ENCODE measurements at regions not wholly inside any gene's neighbourhood (a gene's known extent, or its start where the extent isn't known, plus 50 kb on each side); places are given as distances from the start of the nearest gene placed in this dataset.

DNA sequence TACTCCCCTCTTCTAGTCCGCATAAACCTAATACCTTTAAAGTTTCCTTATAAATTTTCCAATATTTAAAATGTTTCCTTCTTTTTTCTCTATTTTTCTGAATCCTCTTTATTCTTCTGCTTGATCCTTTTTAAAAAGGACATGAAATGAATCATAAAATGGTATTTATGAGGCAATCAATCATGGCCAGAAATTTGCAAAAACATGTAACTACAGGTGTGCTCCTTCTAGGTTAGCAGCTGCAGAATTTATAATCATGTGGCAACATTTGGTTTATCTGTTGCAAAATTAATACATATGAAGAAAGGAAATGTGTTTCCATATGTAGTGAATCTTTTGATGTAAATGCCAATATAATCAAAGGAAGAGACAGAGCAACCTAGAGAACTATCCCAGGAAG, 1008.5 kb downstream of the ANKRD7 start:
- Histone ChIP-seq H2AK5ac (ENCODE audit: low read depth, low read length) (no peak overlapping the region), H4K20me1 (ENCODE audit: insufficient read depth, low read length) (no peaks in the 10 kb centered on the region), H3K4ac (ENCODE audit: low read depth, low read length) (no peak overlapping the region), H3K36me3 (ENCODE audit: control insufficient read depth, insufficient read depth, low read length) (no peaks in the 10 kb centered on the region), H3K23ac (ENCODE audit: low read depth, low read length) (no peak overlapping the region), H4K91ac (ENCODE audit: insufficient read depth, low read depth, low read length) (no peak overlapping the region), H3K4me3 (ENCODE audit: insufficient read depth, low read depth, low read length) (no peak overlapping the region), H2BK20ac (ENCODE audit: low read depth, low read length) (no peak overlapping the region), H3K27ac (ENCODE audit: insufficient read depth, low read length) (no peak overlapping the region), H3K56ac (ENCODE audit: extremely low read depth, insufficient read depth, low read length) (no peak overlapping the region), H3K4me2 (ENCODE audit: low read depth, low read length) (no peak overlapping the region), H4K8ac (ENCODE audit: low read depth in 2 of 2, low read length in 2 of 2) (no peak overlapping the region), H3K4me1 (ENCODE audit: control insufficient read depth, insufficient read depth, low read length) (no peaks in the 10 kb centered on the region), H3K18ac (ENCODE audit: low read depth, low read length) (no peak overlapping the region), H4K5ac (ENCODE audit: low read depth, low read length) (no peak overlapping the region), H3K27me3 (ENCODE audit: control insufficient read depth, insufficient read depth, low read length) (no peaks in the 10 kb centered on the region), H3K9ac (ENCODE audit: low read depth, low read length) (no peak overlapping the region), H2BK15ac (ENCODE audit: low read depth, low read length) (no peak overlapping the region), H2BK5ac (ENCODE audit: low read depth, low read length, poor library complexity, severe bottlenecking) (no peak overlapping the region), H3K14ac (replicated peaks; ENCODE audit: low read depth, low read length) (no peak overlapping the region), H3K9me1 (ENCODE audit: insufficient read depth, low read length) (no peaks in the 10 kb centered on the region), H2AK9ac (replicated peaks; ENCODE audit: low read depth, low read length, poor library complexity) (no peak overlapping the region), H3K79me1 (ENCODE audit: low read depth in 1 of 2, low read length in 2 of 2) (no peaks in the 10 kb centered on the region), H2AFZ (replicated peaks; ENCODE audit: low read length, poor library complexity) (no peak overlapping the region), H3K9me3 (ENCODE audit: control insufficient read depth, insufficient read depth, low read length) (peaks cover 1% of the 10 kb centered on the region), H2BK120ac (ENCODE audit: low read depth, low read length) (no peak overlapping the region)
- intact Hi-C loops (cut with micrococcal nuclease) = no loop called here
- in situ Hi-C loops (cut with MboI; ENCODE audit: low sequenced_read_pairs) = no loop called here
- CTCF ChIA-PET = no interaction called here
- dilution Hi-C loops (cut with HindIII; ENCODE audit: low sequenced_read_pairs, unreplicated experiment) = no loop called here
- ATAC-seq (ENCODE audit: low read depth) (no peak), DNase-seq (no peak)
- no TSS peak for BruUV-seq (replicated peaks)
- TF ChIP-seq MAZ (IDR thresholded peaks at IDR 0.05; ENCODE audit: borderline replicate concordance, low read depth, low read length) (no peak), RCOR1 (IDR thresholded peaks at IDR 0.05; ENCODE audit: insufficient replicate concordance, low read length) (no peak), FOS (IDR thresholded peaks at IDR 0.05; ENCODE audit: low read depth, low read length) (no peak), RFX5 (IDR thresholded peaks at IDR 0.05; ENCODE audit: low read depth, low read length) (no peak), CHD1 (IDR thresholded peaks at IDR 0.05; ENCODE audit: low read depth, low read length) (no peak), RAD21 (IDR thresholded peaks at IDR 0.05; ENCODE audit: low read length) (no peak), POLR2A (IDR thresholded peaks at IDR 0.05; ENCODE audit: low read depth, low read length) (no peak), SMC3 (IDR thresholded peaks at IDR 0.05; ENCODE audit: low read depth, low read length) (no peak), BHLHE40 (IDR thresholded peaks at IDR 0.05; ENCODE audit: low read depth, low read length) (no peak), NFE2L2 (IDR thresholded peaks at IDR 0.05; ENCODE audit: low read depth, low read length) (no peak), MXI1 (IDR thresholded peaks at IDR 0.05; ENCODE audit: borderline replicate concordance, low read depth, low read length) (no peak)
- TF ChIP-seq, protein P1, sequence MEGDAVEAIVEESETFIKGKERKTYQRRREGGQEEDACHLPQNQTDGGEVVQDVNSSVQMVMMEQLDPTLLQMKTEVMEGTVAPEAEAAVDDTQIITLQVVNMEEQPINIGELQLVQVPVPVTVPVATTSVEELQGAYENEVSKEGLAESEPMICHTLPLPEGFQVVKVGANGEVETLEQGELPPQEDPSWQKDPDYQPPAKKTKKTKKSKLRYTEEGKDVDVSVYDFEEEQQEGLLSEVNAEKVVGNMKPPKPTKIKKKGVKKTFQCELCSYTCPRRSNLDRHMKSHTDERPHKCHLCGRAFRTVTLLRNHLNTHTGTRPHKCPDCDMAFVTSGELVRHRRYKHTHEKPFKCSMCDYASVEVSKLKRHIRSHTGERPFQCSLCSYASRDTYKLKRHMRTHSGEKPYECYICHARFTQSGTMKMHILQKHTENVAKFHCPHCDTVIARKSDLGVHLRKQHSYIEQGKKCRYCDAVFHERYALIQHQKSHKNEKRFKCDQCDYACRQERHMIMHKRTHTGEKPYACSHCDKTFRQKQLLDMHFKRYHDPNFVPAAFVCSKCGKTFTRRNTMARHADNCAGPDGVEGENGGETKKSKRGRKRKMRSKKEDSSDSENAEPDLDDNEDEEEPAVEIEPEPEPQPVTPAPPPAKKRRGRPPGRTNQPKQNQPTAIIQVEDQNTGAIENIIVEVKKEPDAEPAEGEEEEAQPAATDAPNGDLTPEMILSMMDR (conservative IDR thresholded peaks at IDR 0.05; ENCODE audit: low read depth, low read length) = no peak
- TF ChIP-seq, protein P2, sequence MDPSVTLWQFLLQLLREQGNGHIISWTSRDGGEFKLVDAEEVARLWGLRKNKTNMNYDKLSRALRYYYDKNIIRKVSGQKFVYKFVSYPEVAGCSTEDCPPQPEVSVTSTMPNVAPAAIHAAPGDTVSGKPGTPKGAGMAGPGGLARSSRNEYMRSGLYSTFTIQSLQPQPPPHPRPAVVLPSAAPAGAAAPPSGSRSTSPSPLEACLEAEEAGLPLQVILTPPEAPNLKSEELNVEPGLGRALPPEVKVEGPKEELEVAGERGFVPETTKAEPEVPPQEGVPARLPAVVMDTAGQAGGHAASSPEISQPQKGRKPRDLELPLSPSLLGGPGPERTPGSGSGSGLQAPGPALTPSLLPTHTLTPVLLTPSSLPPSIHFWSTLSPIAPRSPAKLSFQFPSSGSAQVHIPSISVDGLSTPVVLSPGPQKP (IDR thresholded peaks at IDR 0.05; ENCODE audit: borderline replicate concordance, low read depth, low read length) = no peak
- TF ChIP-seq, protein P3, sequence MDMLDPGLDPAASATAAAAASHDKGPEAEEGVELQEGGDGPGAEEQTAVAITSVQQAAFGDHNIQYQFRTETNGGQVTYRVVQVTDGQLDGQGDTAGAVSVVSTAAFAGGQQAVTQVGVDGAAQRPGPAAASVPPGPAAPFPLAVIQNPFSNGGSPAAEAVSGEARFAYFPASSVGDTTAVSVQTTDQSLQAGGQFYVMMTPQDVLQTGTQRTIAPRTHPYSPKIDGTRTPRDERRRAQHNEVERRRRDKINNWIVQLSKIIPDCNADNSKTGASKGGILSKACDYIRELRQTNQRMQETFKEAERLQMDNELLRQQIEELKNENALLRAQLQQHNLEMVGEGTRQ (IDR thresholded peaks at IDR 0.05; ENCODE audit: low read depth, low read length) = no peak
- POLR2A ChIA-PET (ENCODE audit: unreplicated experiment) = no interaction called here
- no CpG with 5 or more reads among the region's 1 CpG for WGBS, 2 experiments (ENCODE audit: extremely low coverage in 2 of 2, insufficient read length in 1 of 2)

All from IMR-90 (cell line).